Karpas-422 (cell line): ENCODE measurements at regions not wholly inside any gene's neighbourhood (a gene's known extent, or its start where the extent isn't known, plus 50 kb on each side); places are given as distances from the start of the nearest gene placed in this dataset.

Experiments
- DNase-seq: peaks from one replicate; pipeline ENCODE4 v3.0.0-alpha.2; 2015
- H2AFZ ChIP-seq: fragments of 200-600 bp; sonication (generic); 2 replicates; pipeline ENCODE4 v1.6.1; 2014; ENCODE audit warnings: antibody characterized with exemption, low read length, mixed read lengths
- H3K27ac ChIP-seq: fragments of 200-600 bp; sonication (generic); 2 replicates; pipeline ENCODE4 v1.5.1; 2014; ENCODE audit warnings: mild to moderate bottlenecking, low read length, moderate library complexity
- H3K27me3 ChIP-seq: fragments of 200-600 bp; sonication (generic); 2 replicates; pipeline ENCODE4 v1.6.1; 2014; ENCODE audit warnings: low read length, mixed read lengths
- H3K36me3 ChIP-seq: fragments of 200-600 bp; sonication (generic); 2 replicates; pipeline ENCODE4 v1.6.1; 2014; ENCODE audit warnings: low read length, mixed read lengths; ENCODE audit not compliant: insufficient read depth
- H3K4me1 ChIP-seq: fragments of 200-600 bp; sonication (generic); 2 replicates; pipeline ENCODE4 v1.6.1; 2014; ENCODE audit warnings: mild to moderate bottlenecking, low read length, mixed read lengths
- H3K4me2 ChIP-seq: fragments of 200-600 bp; sonication (generic); 2 replicates; pipeline ENCODE4 v1.6.1; 2014; ENCODE audit warnings: low read length, low read depth, mild to moderate bottlenecking; ENCODE audit not compliant: poor library complexity, severe bottlenecking
- H3K4me3 ChIP-seq: fragments of 200-600 bp; sonication (generic); 2 replicates; pipeline ENCODE4 v1.5.1; 2014; ENCODE audit warnings: mild to moderate bottlenecking, antibody characterized with exemption, low read length, mixed read lengths
- H3K79me2 ChIP-seq: fragments of 200-600 bp; sonication (generic); 2 replicates; pipeline ENCODE4 v1.6.1; 2014; ENCODE audit warnings: mild to moderate bottlenecking, low read length, mixed read lengths
- H3K9ac ChIP-seq: fragments of 200-600 bp; sonication (generic); 2 replicates; pipeline ENCODE4 v1.6.0; 2014; ENCODE audit warnings: low read length
- H3K9me2 ChIP-seq: fragments of 200-600 bp; sonication (generic), shearing (Covaris generic); replicated peaks from 2 replicates; pipeline ENCODE4 v1.6.0; 2014; ENCODE audit warnings: mild to moderate bottlenecking, low read length, moderate library complexity; ENCODE audit not compliant: insufficient read depth
- H3K9me3 ChIP-seq: fragments of 300-700, 200-600 bp; sonication (generic); 2 replicates; pipeline ENCODE4 v1.6.1; 2014; ENCODE audit warnings: low read length, mixed read lengths
- H4K20me1 ChIP-seq: fragments of 200-600 bp; sonication (generic); 2 replicates; pipeline ENCODE4 v1.6.1; 2014; ENCODE audit warnings: mild to moderate bottlenecking, antibody characterized with exemption, low read length, low read depth; ENCODE audit not compliant: insufficient read depth

DNA sequence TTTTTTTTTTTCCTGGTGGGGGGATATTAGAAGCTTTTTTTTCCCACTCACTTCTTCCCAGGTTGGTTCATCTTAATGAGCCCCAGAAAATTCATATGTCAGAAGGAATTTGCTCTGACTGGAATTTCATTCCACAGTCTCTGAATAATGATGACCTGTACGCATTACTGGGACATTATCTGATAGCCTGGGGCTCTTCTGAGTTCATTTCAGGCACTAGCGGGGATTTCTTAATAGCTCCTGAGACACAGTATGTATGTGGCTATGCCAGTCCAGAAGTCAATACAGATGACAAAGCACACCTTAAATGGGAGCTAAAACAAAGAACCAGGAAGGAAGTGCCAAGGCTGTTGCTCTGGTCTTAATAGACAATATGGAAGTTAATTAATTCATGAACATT, 295.2 kb upstream of the IGFBP7 start:
- H4K20me1 ChIP-seq = no peaks in the 10 kb centered on the region
- no peak for DNase-seq

DNA sequence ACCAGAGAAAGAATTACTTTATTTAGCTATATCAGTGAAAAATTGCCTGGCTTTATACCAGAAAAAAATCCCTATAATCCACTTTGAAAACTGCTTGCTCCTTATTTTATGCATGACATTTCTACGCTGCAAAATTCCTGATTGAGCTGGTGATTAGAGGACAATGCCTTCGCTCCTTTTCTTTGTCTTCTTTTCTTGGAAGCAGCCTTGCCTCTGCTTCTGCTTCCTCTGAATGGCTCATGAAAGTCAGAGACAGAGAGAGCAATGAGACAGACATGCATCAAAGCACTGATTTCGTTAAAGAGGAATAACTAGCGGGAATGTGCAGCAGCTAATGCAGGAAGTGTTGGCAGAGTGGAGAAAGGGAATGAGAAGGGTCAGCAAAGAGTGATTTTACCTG, 294.3 kb upstream of the IGFBP7 start:
- Histone ChIP-seq H2AFZ (no peak overlapping the region), H4K20me1 (no peaks in the 10 kb centered on the region), H3K4me1 (no peaks in the 10 kb centered on the region), H3K4me2 (no peak overlapping the region), H3K79me2 (no peaks in the 10 kb centered on the region), H3K4me3 (no peak overlapping the region), H3K36me3 (no peaks in the 10 kb centered on the region), H3K9ac (no peak overlapping the region), H3K9me3 (no peaks in the 10 kb centered on the region), H3K27me3 (no peaks in the 10 kb centered on the region), H3K27ac (no peak overlapping the region), H3K9me2 (no peaks in the 10 kb centered on the region)
- no peak for DNase-seq

More for the DNA sequence above, 295.2 kb upstream of the IGFBP7 start:
- Histone ChIP-seq H3K9ac (no peak overlapping the region), H3K4me2 (no peak overlapping the region), H3K9me2 (no peaks in the 10 kb centered on the region), H3K27me3 (no peaks in the 10 kb centered on the region), H3K4me1 (no peaks in the 10 kb centered on the region), H3K4me3 (no peak overlapping the region), H3K79me2 (no peaks in the 10 kb centered on the region), H3K9me3 (no peaks in the 10 kb centered on the region), H2AFZ (no peak overlapping the region), H3K36me3 (no peaks in the 10 kb centered on the region), H3K27ac (no peak overlapping the region)

DNA sequence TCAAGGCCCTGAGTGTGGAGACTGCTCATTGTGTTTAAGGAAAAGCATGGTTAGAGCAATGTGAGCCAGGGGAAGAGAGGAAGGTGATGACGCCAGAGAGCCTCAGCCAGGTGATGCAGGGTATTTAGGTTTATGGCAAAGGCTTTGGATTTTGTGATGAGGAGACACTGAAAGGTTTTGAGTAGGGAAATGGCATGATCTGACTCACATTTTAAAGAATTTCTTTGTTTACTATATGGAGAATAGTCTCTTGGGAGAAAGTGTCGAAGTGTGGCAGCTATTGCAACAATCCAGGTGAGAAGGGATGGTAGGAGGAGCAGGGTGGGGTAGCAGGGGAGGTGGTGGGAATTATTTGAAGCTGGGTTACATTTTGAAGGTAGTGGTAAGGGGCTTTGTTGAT, 293.4 kb upstream of the IGFBP7 start:
- Histone ChIP-seq H3K79me2 (no peaks in the 10 kb centered on the region), H2AFZ (no peak overlapping the region), H3K27ac (no peak overlapping the region), H3K9ac (no peak overlapping the region), H3K4me3 (no peak overlapping the region), H3K9me2 (no peaks in the 10 kb centered on the region), H3K9me3 (no peaks in the 10 kb centered on the region), H3K4me1 (no peaks in the 10 kb centered on the region), H3K36me3 (no peaks in the 10 kb centered on the region), H3K4me2 (no peak overlapping the region), H4K20me1 (no peaks in the 10 kb centered on the region), H3K27me3 (no peaks in the 10 kb centered on the region)
- DNase-seq = no peak

DNA sequence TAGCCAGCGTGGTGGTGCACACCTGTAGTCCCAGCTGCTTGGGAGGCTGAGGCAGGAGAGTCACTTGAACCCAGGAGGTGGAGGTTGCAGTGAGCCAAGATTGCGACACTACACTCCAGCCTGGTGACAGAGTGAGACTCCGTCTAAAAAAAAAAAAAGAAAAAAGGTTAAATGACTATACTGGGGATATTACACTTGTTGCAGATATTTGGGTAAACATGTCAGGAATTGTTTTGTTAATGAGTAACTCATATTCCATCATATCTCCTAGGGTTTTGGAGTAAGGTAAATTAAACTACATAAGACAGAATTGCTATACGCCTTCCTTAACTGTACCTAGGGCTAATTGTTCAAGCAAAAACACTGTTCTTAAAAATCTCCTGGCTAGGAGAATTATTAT, 291.4 kb upstream of the IGFBP7 start:
- Histone ChIP-seq H3K9ac (no peak overlapping the region), H3K9me2 (no peaks in the 10 kb centered on the region), H3K4me3 (no peak overlapping the region), H3K9me3 (no peaks in the 10 kb centered on the region), H3K27me3 (no peaks in the 10 kb centered on the region), H3K79me2 (no peaks in the 10 kb centered on the region), H3K36me3 (no peaks in the 10 kb centered on the region), H3K27ac (no peak overlapping the region), H3K4me2 (no peak overlapping the region), H3K4me1 (no peaks in the 10 kb centered on the region), H4K20me1 (no peaks in the 10 kb centered on the region), H2AFZ (no peak overlapping the region)
- DNase-seq = no peak

DNA sequence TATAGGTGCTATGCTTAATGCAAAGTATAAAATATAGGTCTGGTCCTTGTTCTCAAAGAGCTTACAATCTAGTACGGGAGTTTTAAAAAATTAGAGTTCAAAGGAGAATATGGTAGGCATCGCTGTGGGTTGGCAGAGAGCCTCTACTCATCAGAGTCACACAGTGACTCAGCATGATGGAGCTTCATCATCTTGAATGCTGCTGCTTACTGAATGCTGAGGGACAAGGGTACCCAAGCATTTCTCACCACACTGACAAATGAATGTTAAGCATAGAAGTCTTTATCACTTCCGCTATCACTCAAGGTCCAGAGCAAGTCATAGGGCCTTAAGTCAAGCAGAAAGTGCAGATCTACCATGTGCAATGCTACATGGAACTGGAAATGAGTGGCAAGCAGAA, 268.6 kb upstream of the IGFBP7 start:
- no peak overlapping the region for H3K4me3 ChIP-seq
- H3K4me2 ChIP-seq = no peak overlapping the region
- H3K4me1 ChIP-seq = no peaks in the 10 kb centered on the region
- H3K27ac ChIP-seq = no peak overlapping the region
- H3K9me2 ChIP-seq = peaks cover 7% of the 10 kb centered on the region; the same call in 1 of the 2 replicates
- no peak for DNase-seq
- H3K9ac ChIP-seq = no peak overlapping the region
- H2AFZ ChIP-seq = no peak overlapping the region
- no peaks in the 10 kb centered on the region for H3K36me3 ChIP-seq
- no peaks in the 10 kb centered on the region for H4K20me1 ChIP-seq
- no peaks in the 10 kb centered on the region for H3K79me2 ChIP-seq
- 0 out of 2 replicates have a peak, but pooled peaks cover 2% of the 10 kb centered on the region for H3K9me3 ChIP-seq
- no peaks in the 10 kb centered on the region for H3K27me3 ChIP-seq

DNA sequence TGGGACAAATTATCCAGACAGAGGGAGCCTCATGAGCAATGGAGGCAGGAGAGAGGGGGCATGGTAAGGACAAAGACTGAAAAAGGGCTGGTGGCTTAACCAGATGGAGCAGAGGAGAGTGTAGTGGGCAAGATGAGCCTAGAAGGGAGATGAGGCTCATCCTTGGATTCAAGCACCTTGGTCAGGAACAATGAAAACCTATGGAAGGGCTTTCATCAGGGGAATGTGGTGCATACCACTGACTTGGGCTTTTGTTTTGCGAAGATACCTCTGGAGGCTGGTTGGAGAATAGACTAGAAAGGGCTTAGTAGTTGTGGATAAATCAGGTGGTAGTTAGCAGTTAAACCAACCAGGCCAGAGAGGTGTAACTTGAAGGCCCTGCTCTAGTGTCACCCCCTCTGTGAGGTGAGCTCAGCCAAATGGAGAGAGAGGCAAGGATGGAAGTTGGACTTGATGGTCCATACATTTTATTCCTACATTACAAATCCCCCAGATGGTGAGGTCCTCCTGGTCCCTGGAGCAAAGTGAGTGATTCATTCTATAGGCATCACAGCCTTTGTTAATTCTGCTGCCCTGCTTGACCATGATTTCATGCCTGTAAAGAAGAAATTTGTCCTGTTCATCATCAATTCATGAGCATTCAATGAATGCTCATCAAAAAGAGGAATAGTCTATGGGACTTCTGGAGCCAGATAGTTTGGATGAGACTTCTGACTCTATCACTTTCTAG, 264.8 kb upstream of the IGFBP7 start:
- no peaks in the 10 kb centered on the region for H3K36me3 ChIP-seq
- H3K27ac ChIP-seq = no peak overlapping the region
- no peaks in the 10 kb centered on the region for H3K79me2 ChIP-seq

DNA sequence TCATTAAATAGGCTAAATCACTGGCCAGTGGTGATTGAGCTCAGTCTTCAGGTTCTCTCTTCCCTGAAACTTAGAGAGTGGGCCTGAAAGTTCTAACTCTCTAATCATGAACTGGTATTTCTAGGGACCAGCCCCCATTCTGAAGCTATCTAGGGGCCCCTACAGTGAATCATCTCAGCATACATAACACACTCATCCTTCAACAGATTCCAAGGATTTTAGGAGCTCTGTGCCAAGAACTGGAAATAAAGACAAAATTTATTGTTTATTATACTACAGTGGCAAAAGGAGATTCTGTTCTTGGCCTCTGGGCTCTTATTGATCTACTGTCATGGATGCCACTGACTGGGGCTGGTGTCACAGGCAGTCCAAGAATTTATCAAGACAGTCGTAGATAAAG, 263.8 kb upstream of the IGFBP7 start:
- no peaks in the 10 kb centered on the region for H3K4me1 ChIP-seq
- H4K20me1 ChIP-seq = no peaks in the 10 kb centered on the region
- H3K79me2 ChIP-seq = no peaks in the 10 kb centered on the region
- no peaks in the 10 kb centered on the region for H3K27me3 ChIP-seq
- H3K27ac ChIP-seq = no peak overlapping the region
- H3K4me3 ChIP-seq = no peak overlapping the region
- H3K9me2 ChIP-seq = peaks cover 7% of the 10 kb centered on the region; the same call in 1 of the 2 replicates
- no peaks in the 10 kb centered on the region for H3K9me3 ChIP-seq
- no peak overlapping the region for H3K4me2 ChIP-seq
- no peaks in the 10 kb centered on the region for H3K36me3 ChIP-seq
- DNase-seq = no peak
- no peak overlapping the region for H2AFZ ChIP-seq
- no peak overlapping the region for H3K9ac ChIP-seq

More for the DNA sequence above, 264.8 kb upstream of the IGFBP7 start:
- H3K9me2 ChIP-seq = peaks cover 7% of the 10 kb centered on the region; the same call in 1 of the 2 replicates
- no peak overlapping the region for H3K4me3 ChIP-seq
- DNase-seq = no peak
- no peak overlapping the region for H3K4me2 ChIP-seq
- H3K9me3 ChIP-seq = no peaks in the 10 kb centered on the region
- H3K4me1 ChIP-seq = no peaks in the 10 kb centered on the region
- H3K27me3 ChIP-seq = no peaks in the 10 kb centered on the region
- no peak overlapping the region for H3K9ac ChIP-seq
- H4K20me1 ChIP-seq = no peaks in the 10 kb centered on the region
- no peak overlapping the region for H2AFZ ChIP-seq

DNA sequence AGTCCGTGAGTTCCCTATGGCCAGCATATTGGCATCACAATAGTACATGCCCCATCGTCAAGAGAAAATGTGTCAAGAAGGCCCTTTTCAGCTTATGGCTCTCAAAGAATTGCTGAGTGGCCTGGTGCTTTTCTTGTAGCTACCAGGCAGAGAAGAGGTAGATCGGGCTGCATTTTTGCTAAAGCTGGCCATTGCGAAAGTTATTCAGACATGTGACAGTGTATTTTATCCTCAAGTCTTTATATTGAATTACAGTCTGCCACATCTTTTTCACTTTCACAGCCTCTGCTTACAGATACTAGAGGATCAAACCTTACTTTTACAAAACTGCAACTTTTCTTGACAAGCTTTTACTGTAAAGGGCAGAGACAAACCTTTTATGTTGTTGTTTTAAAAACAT, 261.5 kb upstream of the IGFBP7 start:
- Histone ChIP-seq H3K27me3 (no peaks in the 10 kb centered on the region), H3K9me2 (no peaks in the 10 kb centered on the region), H2AFZ (no peak overlapping the region), H3K4me3 (no peak overlapping the region), H4K20me1 (no peaks in the 10 kb centered on the region), H3K36me3 (no peaks in the 10 kb centered on the region), H3K4me1 (no peaks in the 10 kb centered on the region), H3K9ac (no peak overlapping the region), H3K79me2 (no peaks in the 10 kb centered on the region), H3K4me2 (no peak overlapping the region), H3K9me3 (no peaks in the 10 kb centered on the region), H3K27ac (no peak overlapping the region)
- no peak for DNase-seq
